GM21423 (cell line): ENCODE measurements at regions not wholly inside any gene's neighbourhood (a gene's known extent, or its start where the extent isn't known, plus 50 kb on each side); places are given as distances from the start of the nearest gene placed in this dataset.

ENCODE experiments used
- ATAC-seq: cut with Tn5 transposase; IDR thresholded peaks from one replicate; pipeline ENCODE4 v1.9.1; 2021; ENCODE audit warnings: mild to moderate bottlenecking, moderate library complexity; ENCODE audit not compliant: unreplicated experiment

DNA sequence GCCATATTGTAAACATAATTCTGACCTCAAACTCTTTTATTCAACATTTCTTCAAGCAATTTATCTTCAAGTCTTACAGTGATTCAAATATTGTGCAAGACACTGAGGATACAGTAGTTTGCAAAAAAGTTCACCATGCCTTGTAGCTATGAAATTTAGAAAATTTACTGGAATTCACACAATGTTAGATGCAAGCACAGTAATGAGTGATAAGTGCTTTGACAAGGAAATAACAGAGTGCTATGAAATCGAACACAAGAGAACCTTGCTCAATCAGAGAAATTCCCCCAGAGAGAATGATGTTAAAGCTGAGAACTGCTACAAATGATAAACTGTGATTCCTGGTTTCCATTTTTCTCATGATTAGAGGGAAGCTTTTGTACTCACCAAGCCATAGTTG is 952.9 kb downstream of the FAT4 start:
- ATAC-seq, result no peak

DNA sequence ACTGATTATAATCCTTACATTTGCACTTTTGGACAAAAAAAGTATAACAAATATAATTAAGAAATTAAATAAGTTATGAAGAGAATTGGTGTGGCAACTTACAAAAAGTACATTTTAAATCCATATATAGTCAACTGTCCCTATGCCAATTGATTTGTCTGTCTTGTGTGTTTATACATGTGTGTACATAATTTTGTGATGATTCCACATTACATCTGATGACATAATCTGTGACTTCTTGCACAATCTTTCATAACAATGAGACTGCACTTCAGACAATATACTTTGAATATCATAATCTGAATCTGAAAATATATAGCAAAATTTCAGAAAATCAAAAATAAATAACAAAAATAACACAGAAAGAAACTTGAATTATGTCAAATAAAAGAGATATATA is 953.4 kb downstream of the FAT4 start:
- no peak for ATAC-seq

DNA sequence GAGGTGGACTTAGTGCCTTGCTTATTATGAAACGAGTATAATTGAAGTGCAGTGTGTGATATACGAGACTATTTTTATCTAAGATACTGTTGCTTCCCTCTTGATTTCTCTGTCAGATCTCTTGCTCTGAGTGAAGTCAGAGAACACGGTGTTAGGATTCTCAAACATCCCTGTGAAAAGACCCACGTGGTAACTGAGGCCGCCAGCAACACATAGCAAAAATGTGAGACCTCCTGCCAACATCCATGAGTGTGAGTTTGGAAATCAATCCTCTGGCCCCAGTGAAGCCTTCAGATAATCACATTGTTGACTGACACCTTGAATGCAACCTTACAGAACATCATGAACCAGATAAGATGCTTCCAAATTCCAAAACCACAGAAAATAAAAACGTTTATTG is 954.4 kb downstream of the FAT4 start:
- no peak for ATAC-seq

GRCh38 chr4:126271292-126271691 is 956.5 kb downstream of the FAT4 start:
- no peak for ATAC-seq

- no peak for ATAC-seq
Measured at GRCh38 chr4:126273746-126274145, 959.0 kb downstream of the FAT4 start.

DNA sequence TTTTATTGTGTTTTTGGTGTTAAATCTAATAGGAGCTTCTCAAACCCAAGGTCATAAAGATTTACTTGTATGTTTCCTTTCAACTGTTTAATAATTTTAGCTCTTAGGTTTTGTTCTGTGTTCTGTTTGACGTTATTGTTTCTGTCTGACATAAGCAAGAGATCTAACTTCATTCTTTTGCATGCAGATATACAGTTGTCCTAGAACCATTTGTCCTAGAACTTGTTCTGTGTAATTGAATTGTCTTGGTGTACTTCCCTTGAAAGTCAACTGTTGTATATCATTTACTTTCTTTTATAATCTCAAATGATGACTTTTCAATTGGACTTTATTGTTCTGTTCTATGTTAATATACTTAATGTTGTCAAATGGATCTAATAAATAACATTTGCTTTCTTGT is 977.1 kb downstream of the FAT4 start:
- ATAC-seq, result no peak

GRCh38 chr4:126298271-126298670 is 983.5 kb downstream of the FAT4 start:
- no peak for ATAC-seq

- no peak for ATAC-seq
Measured at GRCh38 chr4:126306152-126306869, 991.6 kb downstream of the FAT4 start.

- no peak for ATAC-seq
Measured at GRCh38 chr4:126318376-126318775, 1003.6 kb downstream of the FAT4 start.

GRCh38 chr4:126328914-126329313 is 1014.2 kb downstream of the FAT4 start:
- ATAC-seq, result no peak

DNA sequence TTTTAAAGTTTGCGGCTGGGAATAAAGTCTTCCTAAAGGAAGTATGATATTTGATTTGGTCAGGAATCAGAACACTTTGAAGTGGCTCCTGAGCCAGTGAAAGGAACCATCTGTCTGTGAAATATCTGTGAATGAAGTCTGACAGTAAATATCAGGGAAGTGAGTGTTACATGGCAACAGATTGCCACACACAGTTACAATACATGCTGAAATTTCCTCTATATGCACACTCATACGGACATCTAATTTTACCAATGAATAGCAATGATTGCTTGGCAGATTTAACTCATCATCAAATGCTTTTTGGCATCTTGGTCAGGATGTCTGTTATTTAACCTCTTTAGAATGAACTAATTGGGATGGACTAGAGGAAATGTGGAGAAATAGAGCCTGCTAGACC is 1023.8 kb downstream of the FAT4 start:
- no peak for ATAC-seq

- ATAC-seq, result no peak
Measured at GRCh38 chr4:126341927-126342326, 1027.2 kb downstream of the FAT4 start.

GRCh38 chr4:126344472-126344871 is 1029.7 kb downstream of the FAT4 start:
- no peak for ATAC-seq

- no peak for ATAC-seq
Measured at GRCh38 chr4:126346654-126347053, 1031.9 kb downstream of the FAT4 start.

GRCh38 chr4:126354784-126355183 is 1040.0 kb downstream of the FAT4 start:
- no peak for ATAC-seq

DNA sequence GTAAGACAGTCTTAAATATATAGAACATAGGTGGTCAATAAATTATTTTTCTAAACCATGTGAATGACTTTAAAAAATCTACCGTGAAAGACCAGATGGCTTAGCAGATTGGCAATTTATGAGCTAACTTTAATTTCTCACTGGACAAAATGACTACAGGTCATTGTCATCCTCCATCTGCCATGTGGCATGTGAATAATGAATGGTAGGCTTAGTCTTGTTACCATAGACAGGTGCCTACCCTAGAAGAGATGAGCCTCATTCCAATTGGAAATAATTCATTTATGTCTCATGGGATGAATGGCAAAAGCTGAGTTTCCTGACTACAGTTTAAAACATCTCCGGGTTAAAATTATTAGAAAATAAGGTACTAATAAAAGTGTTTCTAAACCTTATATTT is 1043.3 kb downstream of the FAT4 start:
- no peak for ATAC-seq

- ATAC-seq, result no peak
Measured at GRCh38 chr4:126361287-126361686, 1046.5 kb downstream of the FAT4 start.

DNA sequence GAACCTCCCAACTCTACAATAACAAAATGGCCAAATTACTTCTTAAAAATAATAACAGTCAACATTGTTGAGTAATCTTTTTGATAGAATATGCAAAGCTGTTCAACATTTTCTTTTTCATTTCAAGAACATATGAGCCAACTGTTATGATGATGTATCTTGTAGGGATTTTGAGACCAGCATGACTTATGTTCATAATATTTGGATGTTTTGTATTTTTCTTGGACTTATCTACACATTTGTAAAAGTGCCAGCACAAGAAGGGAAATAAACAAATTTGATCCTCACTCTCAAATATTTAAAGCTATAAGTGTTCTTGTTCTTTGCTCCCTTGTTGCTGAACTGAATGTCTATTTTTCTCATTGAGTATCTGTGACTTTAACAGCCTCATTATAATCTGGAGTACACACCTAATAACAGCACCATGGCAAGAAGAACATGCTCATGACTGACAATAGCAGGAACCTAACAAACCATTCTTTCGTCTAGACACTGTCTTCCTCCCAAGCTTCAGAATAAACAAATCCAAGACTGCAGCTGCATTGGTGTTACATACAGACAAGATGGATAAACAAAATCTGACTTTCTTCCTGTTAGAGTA is 1049.7 kb downstream of the FAT4 start:
- no peak for ATAC-seq

DNA sequence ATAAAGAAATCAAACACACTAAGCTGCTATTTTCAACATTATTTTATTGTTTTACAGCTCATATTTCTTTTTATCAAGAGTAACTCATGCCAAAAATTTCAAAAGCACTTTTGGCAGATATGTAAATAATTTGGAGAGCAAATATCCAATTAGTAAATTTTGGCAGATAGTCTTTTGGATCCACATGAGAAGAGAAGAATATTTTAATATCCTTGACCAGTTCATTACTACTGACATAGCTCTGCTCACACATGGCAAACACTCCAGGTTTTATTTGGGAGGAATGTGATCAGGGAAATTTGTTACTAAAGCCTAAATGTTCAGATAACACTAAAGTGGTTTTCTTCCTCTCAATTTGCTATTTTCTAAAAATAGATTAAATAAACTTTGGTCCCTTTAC is 1054.3 kb downstream of the FAT4 start:
- no peak for ATAC-seq

GRCh38 chr4:126372634-126373033 is 1057.9 kb downstream of the FAT4 start:
- ATAC-seq, result no peak

- no peak for ATAC-seq
Measured at GRCh38 chr4:126375462-126376054, 1060.8 kb downstream of the FAT4 start.

GRCh38 chr4:126385954-126386353 is 1071.2 kb downstream of the FAT4 start:
- ATAC-seq, result no peak
